D721Med (cell line): ENCODE measurements at regions not wholly inside any gene's neighbourhood (a gene's known extent, or its start where the extent isn't known, plus 50 kb on each side); places are given as distances from the start of the nearest gene placed in this dataset.

ENCODE experiments used
- DNase-seq: peaks from one replicate; pipeline ENCODE4 v3.0.0; 2011; ENCODE audit warnings: low spot score; ENCODE audit not compliant: insufficient read length
- FAIRE-seq: peaks from 2 replicates; lab custom pipeline; 2011; peaks lifted over from hg19 to GRCh38; lab: Jason Lieb, UNC
- CTCF ChIP-seq: IDR thresholded peaks from 2 replicates; pipeline ENCODE4 v1.5.1; 2012; ENCODE audit warnings: mild to moderate bottlenecking, control low read depth; ENCODE audit not compliant: insufficient read depth; ENCODE audit errors: missing control alignments

- no peak for TF ChIP-seq CTCF
- no peak for FAIRE-seq
- DNase-seq = no peak
Observed at GRCh38 chr10:91024541-91024940, 103.7 kb upstream of the ANKRD1 start.

DNA sequence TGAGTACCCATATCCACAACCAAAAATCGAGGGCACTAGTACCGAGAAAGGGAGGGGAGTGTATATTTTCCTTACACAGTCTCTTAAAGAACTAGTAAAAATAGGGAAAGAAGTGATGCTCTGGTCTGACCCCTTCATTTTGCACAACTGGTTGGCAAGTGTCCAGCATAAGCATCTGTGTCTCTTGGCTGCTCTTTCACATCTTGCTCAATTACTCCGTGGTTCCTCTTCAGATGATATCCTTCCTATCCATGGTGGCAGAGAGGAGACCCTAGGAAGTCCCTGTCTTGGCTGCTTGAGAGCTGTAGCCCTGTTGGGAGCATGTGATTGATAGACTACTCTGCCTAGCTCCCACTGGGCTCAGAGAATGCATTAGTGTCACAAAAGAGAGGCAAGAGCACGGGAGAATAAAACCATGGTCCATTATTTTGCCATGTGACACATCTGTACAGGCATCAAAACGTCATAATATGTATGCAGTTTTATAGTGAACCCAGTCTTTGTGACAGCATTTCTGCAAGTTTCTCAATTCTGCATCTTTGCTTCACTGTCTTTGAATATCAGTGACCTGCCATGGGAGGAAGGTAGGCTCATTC lies 111.8 kb upstream of the ANKRD1 start:
- DNase-seq (no peak), FAIRE-seq (no peak)
- no peak for TF ChIP-seq CTCF

DNA sequence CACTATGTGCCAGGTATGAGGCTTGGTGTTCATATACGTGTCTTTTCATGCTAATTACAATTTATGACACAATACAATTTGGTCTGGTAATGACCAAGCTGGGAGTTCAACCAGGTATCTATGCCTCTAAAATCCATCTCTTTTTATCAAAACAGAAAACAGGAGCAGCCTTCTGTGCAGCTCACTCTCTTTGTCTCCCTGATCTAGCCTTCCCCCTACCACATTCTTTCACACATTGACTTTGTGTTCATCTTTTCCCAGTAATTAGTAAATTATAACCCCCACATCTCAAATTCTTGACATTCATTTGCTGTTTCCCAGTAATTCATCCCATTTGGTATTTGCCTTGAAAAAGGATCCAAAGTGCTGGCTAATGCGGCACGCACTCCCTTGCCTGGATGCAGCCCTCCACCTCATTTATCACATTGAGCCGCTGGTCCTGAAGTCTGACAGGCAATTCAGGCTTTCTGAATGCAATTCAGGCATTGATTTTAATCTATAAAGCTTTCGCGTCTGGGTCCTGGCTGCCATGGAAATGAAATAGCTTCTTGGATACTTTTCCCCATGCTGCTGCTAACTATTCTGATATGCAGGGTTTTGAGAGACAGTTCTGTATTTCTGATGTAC lies 112.5 kb upstream of the ANKRD1 start:
- DNase-seq (no peak), FAIRE-seq (no peak)
- TF ChIP-seq CTCF = no peak

DNA sequence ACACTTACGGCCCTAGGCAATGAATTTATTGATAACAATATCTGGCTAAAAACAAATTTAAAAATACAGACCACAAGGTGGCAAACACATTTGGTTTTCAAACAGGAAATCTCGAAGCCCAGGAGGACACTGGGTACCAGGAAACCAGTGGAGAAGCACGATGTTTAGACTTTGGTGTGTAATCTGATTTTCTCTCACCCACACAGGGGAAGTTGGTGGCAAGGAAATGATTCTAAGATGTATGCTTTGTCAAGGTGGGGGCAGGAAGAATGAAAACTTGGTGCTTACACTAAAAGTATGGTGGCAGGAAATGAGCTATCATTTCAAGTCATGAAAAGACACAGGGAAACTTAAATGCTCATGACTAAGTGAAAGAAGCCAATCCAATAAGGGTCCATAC lies 113.2 kb upstream of the ANKRD1 start:
- no peak for FAIRE-seq
- DNase-seq = no peak
- no peak for TF ChIP-seq CTCF

DNA sequence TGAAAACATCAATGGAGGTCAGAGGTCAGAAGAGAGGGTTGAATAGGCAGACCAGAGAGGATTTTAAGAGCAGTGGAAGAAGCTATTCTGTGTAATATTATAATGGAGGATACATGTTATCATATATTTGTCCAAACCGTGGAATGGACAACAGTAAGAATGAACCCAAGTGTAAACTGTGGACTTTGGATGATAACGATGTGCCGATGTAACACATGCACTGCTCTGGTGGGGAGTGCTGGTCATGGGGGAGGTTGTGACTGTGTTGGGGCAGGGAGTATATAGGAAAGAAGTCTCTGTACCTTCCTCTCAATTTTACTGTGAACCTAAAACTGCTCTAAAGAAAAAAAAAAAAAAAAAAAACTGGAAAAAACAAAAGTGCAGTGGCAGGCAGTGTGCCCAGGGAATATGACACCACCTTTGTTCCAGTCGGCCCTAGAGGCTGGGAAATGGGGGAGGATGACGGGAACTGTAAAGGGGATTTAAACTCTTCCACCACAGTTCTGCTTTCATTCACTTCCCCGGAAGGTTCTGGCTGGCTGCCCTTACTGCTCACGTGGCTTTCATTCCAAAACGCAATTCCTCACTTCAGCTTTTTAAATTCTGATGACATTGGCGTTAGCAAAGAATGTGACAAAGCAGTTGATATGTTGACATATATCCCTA lies 113.7 kb upstream of the ANKRD1 start:
- DNase-seq = no peak
- TF ChIP-seq CTCF = no peak
- no peak for FAIRE-seq

DNA sequence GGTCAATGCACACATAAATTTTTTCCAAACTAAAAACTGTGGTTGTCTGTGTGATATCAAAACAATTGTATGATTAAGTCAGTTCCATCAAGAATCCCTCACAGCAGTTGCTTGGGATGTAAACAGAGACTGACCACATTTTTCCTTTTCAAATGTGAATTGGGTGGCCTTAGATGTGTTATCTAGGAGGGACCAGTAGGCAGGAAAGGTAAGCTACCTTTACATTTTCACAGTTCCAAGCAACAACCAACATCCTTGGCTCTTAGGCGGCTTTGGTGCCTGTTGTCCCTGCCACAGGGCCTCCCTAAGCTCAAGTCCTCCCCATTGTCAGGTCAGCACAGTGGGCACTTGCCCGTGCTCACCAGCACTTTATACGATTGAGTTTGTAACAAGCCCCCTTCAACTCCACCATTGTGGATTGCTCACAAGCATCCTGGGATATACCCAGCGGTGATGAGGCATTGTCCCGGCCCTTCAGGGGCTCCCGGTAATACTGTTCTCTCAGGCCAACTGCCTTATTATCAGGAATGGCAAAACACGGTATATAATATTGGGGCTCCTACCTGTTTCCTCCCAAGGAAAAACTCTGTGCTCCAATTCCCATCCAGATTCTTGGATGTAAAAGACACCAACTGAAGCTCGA lies 114.9 kb upstream of the ANKRD1 start:
- DNase-seq = no peak
- no peak for TF ChIP-seq CTCF
- no peak for FAIRE-seq
